HCT116 (cell line): ENCODE measurements at regions not wholly inside any gene's neighbourhood (a gene's known extent, or its start where the extent isn't known, plus 50 kb on each side); places are given as distances from the start of the nearest gene placed in this dataset.

Experiments used
- ATAC-seq: fragments of 200-7000 bp; cut with Tn5 transposase; 2 replicates; pipeline ENCODE4 v1.9.1; 2020; ENCODE audit warnings: mild to moderate bottlenecking, moderate library complexity
- BruUV-seq: library from RNA; stranded (reverse); fragments of 400-500 nt; replicated peaks from 2 replicates; lab custom pipeline; 2021; lab: Mats Ljungman, UMichigan
- CTCF ChIA-PET: fragments of 300-600 bp; sonication (Branson Sonifier 250); formaldehyde crosslinking; loops from one replicate; lab custom pipeline; 2021; ENCODE audit warnings: antibody characterized with exemption; lab: Charles Lee
- POLR2A ChIA-PET: fragments of 300-600, 350-600 bp; sonication (Branson Sonifier 250); formaldehyde crosslinking; loops from one replicate; lab custom pipeline; 2021; ENCODE audit warnings: antibody characterized with exemption; lab: Charles Lee
- RAD21 ChIA-PET, 2 experiments: fragments of 300-600 bp; sonication (Branson Sonifier 250); formaldehyde crosslinking; loops; one replicate each; lab custom pipeline; 2023; ENCODE audit warnings: low total read pairs in 2 of 2; ENCODE audit not compliant: uncharacterized antibody in 2 of 2, unreplicated experiment in 2 of 2, low non-redundant PET in 1 of 2; lab: Charles Lee
- DNase-seq: peaks from one replicate; pipeline ENCODE4 v3.0.0-alpha.2; 2010; ENCODE audit warnings: low read depth, low spot score
- H2AFZ ChIP-seq: fragments of 200-600 bp; shearing (Covaris generic), sonication (generic); 2 replicates; pipeline ENCODE4 v1.6.1; 2017; ENCODE audit warnings: low read depth, mixed run types, mixed read lengths, antibody characterized with exemption, low read length; ENCODE audit not compliant: poor library complexity, severe bottlenecking
- H3K27ac ChIP-seq: 2 replicates; pipeline ENCODE4 v1.5.1; 2012; ENCODE audit warnings: low read depth, low read length
- H3K27me3 ChIP-seq: fragments of 200-600 bp; sonication (generic); 2 replicates; pipeline ENCODE4 v1.6.1; 2016; ENCODE audit warnings: mixed run types, low read length, mixed read lengths; ENCODE audit not compliant: insufficient read depth
- H3K36me3 ChIP-seq, 2 experiments: fragments of 200-500 bp in 1 of 2; fragments of 200-600 bp in 1 of 2; sonication (Bioruptor generic) in 1 of 2; sonication (generic) in 1 of 2; 2 replicates each; pipeline versions ENCODE4 v1.5.1 to v1.6.1; 2014 to 2016; ENCODE audit warnings: low read length in 2 of 2, inconsistent platforms in 1 of 2, mixed read lengths in 1 of 2, mixed run types in 1 of 2; ENCODE audit not compliant: insufficient read depth in 2 of 2, control insufficient read depth in 1 of 2
- H3K4me1 ChIP-seq, 2 experiments: fragments of 200-600 bp in 1 of 2; sonication (generic) in 1 of 2; 2 replicates each; pipeline versions ENCODE4 v1.5.1 to v1.6.1; 2012 to 2017; ENCODE audit warnings: low read length in 2 of 2, inconsistent platforms in 1 of 2, mild to moderate bottlenecking in 1 of 2, mixed read lengths in 1 of 2, mixed run types in 1 of 2, moderate library complexity in 1 of 2; ENCODE audit not compliant: insufficient read depth in 2 of 2, control insufficient read depth in 1 of 2
- H3K4me2 ChIP-seq: fragments of 200-600 bp; sonication (generic); 2 replicates; pipeline ENCODE4 v1.6.1; 2017; ENCODE audit warnings: mixed run types, low read length, mixed read lengths
- H3K4me3 ChIP-seq, 2 experiments: fragments of 200-600 bp in 1 of 2; sonication (generic) in 1 of 2; replicated peaks in 1 of 2; 2 replicates each; pipeline ENCODE4 v1.5.1; 2011 to 2016; ENCODE audit warnings: low read length in 2 of 2, control low read depth in 1 of 2, low read depth in 1 of 2, mild to moderate bottlenecking in 1 of 2, mixed read lengths in 1 of 2, mixed run types in 1 of 2
- H3K79me2 ChIP-seq: fragments of 200-600 bp; sonication (generic); 2 replicates; pipeline ENCODE4 v1.6.1; 2017; ENCODE audit warnings: mild to moderate bottlenecking, mixed run types, low read length, moderate library complexity, mixed read lengths; ENCODE audit not compliant: insufficient read depth
- H3K9ac ChIP-seq: fragments of 200-600 bp; sonication (generic); 2 replicates; pipeline ENCODE4 v1.6.1; 2016; ENCODE audit warnings: low read length, mixed read lengths
- H3K9me2 ChIP-seq: fragments of 200-600 bp; sonication (generic), shearing (Covaris generic); 2 replicates; pipeline ENCODE4 v1.6.1; 2017; ENCODE audit warnings: mixed run types, mild to moderate bottlenecking, moderate library complexity; ENCODE audit not compliant: insufficient read depth
- H3K9me3 ChIP-seq, 2 experiments: fragments of 200-500 bp in 1 of 2; fragments of 200-600 bp in 1 of 2; sonication (Bioruptor generic) in 1 of 2; sonication (generic) in 1 of 2; 2 replicates each; pipeline ENCODE4 v1.6.1; 2014 to 2017; ENCODE audit warnings: low read length in 2 of 2, mixed read lengths in 2 of 2, inconsistent platforms in 1 of 2, low read depth in 1 of 2, mild to moderate bottlenecking in 1 of 2, mixed run types in 1 of 2, moderate library complexity in 1 of 2; ENCODE audit not compliant: control insufficient read depth in 1 of 2, insufficient read depth in 1 of 2
- H4K20me1 ChIP-seq: fragments of 200-600 bp; sonication (generic), shearing (Covaris generic); 2 replicates; pipeline ENCODE4 v1.6.1; 2017; ENCODE audit warnings: mixed run types, mild to moderate bottlenecking, moderate library complexity; ENCODE audit not compliant: insufficient read depth
- ATF3 ChIP-seq: IDR thresholded peaks from 2 replicates; pipeline ENCODE4 v1.6.1; 2012
- CTCF ChIP-seq, 3 experiments: fragments of 200-600 bp in 1 of 3; sonication (generic) in 1 of 3; IDR thresholded peaks in 2 of 3; conservative IDR thresholded peaks in 1 of 3; 2 replicates each; pipeline ENCODE4 v1.5.1; 2012 to 2017; ENCODE audit warnings: low read depth in 2 of 3, low read length in 2 of 3, antibody characterized with exemption in 1 of 3, borderline replicate concordance in 1 of 3, control low read depth in 1 of 3, mild to moderate bottlenecking in 1 of 3, mixed read lengths in 1 of 3, mixed run types in 1 of 3, moderate library complexity in 1 of 3; ENCODE audit not compliant: insufficient read depth in 1 of 3
- EGR1 ChIP-seq: IDR thresholded peaks from 2 replicates; pipeline ENCODE4 v1.6.1; 2012; ENCODE audit warnings: low read depth
- JUND ChIP-seq: IDR thresholded peaks from 2 replicates; pipeline ENCODE4 v1.6.1; 2012
- RAD21 ChIP-seq: IDR thresholded peaks from 2 replicates; pipeline ENCODE4 v1.6.1; 2012; ENCODE audit warnings: low read depth, mild to moderate bottlenecking
- REST ChIP-seq: IDR thresholded peaks from 2 replicates; pipeline ENCODE4 v1.6.1; 2012; ENCODE audit warnings: low read depth
- TCF7L2 ChIP-seq: IDR thresholded peaks from 2 replicates; pipeline ENCODE4 v1.7.0; 2011; ENCODE audit warnings: borderline replicate concordance, inconsistent platforms; ENCODE audit not compliant: insufficient read depth, insufficient read length; ENCODE audit errors: extremely low read depth
- YY1 ChIP-seq: IDR thresholded peaks from 2 replicates; pipeline ENCODE4 v1.6.1; 2011; ENCODE audit warnings: low read length, low read depth, moderate library complexity, mild to moderate bottlenecking; ENCODE audit not compliant: insufficient replicate concordance; ENCODE audit errors: extremely low read depth
- intact Hi-C: fragments of 100-400 bp; cut with micrococcal nuclease; formaldehyde crosslinking; loops from 2 replicates; pipeline ENCODE4 v1.10.0; 2022

- H3K79me2 ChIP-seq, result peaks cover 92% of the 10 kb centered on the region
- no peaks in the 10 kb centered on the region for H3K9me3 ChIP-seq
- no peaks in the 10 kb centered on the region for H3K9me2 ChIP-seq
- no TSS peak for BruUV-seq
- ChIA-PET CTCF (no interaction called here), RAD21 (no interaction called here), POLR2A (no interaction called here)
- no peak overlapping the region for H2AFZ ChIP-seq
- no peaks in the 10 kb centered on the region for H3K27me3 ChIP-seq
- H3K9ac ChIP-seq, result no peak overlapping the region
- H4K20me1 ChIP-seq, result peaks cover 6% of the 10 kb centered on the region; the same call in 1 of the 2 replicates
- ATAC-seq, result no peak
- H3K4me3 ChIP-seq, result no peak overlapping the region
- no peak for DNase-seq
- H3K4me1 ChIP-seq, result peaks cover 2 to 50% of the 10 kb centered on the region in 2 experiments; a peak in 2 of 4 replicates
- no peak overlapping the region; the same call in 1 of the 2 replicates for H3K27ac ChIP-seq
- TF ChIP-seq ATF3, result no peak
- no peak for TF ChIP-seq REST
- no peak for TF ChIP-seq YY1
- TF ChIP-seq EGR1, result no peak
- no peak for TF ChIP-seq JUND
- TF ChIP-seq CTCF (IDR thresholded peaks at IDR 0.05 in 2 of 3, conservative IDR thresholded peaks at IDR 0.05 in 1 of 3; ENCODE audit: borderline replicate concordance in 1 of 3, insufficient read depth in 1 of 3, low read depth in 2 of 3, low read length in 2 of 3), result no peak
- no peak for TF ChIP-seq TCF7L2
- TF ChIP-seq RAD21, result no peak
- no peaks in the 10 kb centered on the region; a peak in 1 of 4 replicates for H3K36me3 ChIP-seq
- no peak overlapping the region for H3K4me2 ChIP-seq
- intact Hi-C loops, result no loop called here
Measured at GRCh38 chr17:77371888-77372443, 231.2 kb downstream of the SEC14L1 start.
